ENCODE measurements at regions not wholly inside any gene's neighbourhood (a gene's known extent, or its start where the extent isn't known, plus 50 kb on each side); places are given as distances from the start of the nearest gene placed in this dataset.

DNA sequence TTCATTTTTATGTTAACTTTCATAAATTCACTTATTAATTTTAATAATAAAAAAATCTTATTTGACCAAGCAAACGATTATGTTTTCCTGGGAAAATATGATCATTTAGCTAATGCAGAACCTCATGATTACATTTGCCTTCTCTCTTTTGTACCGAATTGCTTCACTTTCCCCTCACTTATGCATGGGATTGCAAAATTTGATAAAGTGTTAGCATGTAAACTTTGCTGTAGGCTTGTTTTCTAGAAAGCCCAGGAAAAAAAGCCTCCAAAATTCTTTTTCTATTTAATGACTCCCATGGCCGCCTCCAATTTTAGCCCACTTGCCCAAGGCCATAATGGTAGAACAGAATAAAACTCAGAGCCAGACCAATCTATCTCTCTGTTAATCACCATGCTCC, 82.8 kb upstream of the FBXL7 start:
- no peak for TF ChIP-seq CTCF (IDR thresholded peaks at IDR 0.05; ENCODE audit: low read depth, low read length, missing control alignments)
- in situ Hi-C loops (cut with HindIII; ENCODE audit: low sequenced_read_pairs), result no loop called here

GRCh38 chr5:15406478-15406877, 93.5 kb upstream of the FBXL7 start:
- in situ Hi-C loops (cut with HindIII; ENCODE audit: low sequenced_read_pairs), result no loop called here
- no peak for DNase-seq (ENCODE audit: low read depth)
- TF ChIP-seq CTCF (IDR thresholded peaks at IDR 0.05; ENCODE audit: low read depth, low read length, missing control alignments), result no peak
- H3K4me3 ChIP-seq (ENCODE audit: low read depth, low read length), result no peak overlapping the region

More for the DNA sequence above, 82.8 kb upstream of the FBXL7 start:
- H3K4me3 ChIP-seq (ENCODE audit: low read depth, low read length), result no peak overlapping the region
- DNase-seq (ENCODE audit: low read depth), result no peak

- in situ Hi-C loops (cut with HindIII; ENCODE audit: low sequenced_read_pairs), result no loop called here
- TF ChIP-seq CTCF (IDR thresholded peaks at IDR 0.05; ENCODE audit: low read depth, low read length, missing control alignments), result no peak
- no peak overlapping the region for H3K4me3 ChIP-seq (ENCODE audit: low read depth, low read length)
- DNase-seq (ENCODE audit: low read depth), result no peak
These were observed 106.8 kb upstream of the FBXL7 start for GRCh38 chr5:15393146-15393545.

DNA sequence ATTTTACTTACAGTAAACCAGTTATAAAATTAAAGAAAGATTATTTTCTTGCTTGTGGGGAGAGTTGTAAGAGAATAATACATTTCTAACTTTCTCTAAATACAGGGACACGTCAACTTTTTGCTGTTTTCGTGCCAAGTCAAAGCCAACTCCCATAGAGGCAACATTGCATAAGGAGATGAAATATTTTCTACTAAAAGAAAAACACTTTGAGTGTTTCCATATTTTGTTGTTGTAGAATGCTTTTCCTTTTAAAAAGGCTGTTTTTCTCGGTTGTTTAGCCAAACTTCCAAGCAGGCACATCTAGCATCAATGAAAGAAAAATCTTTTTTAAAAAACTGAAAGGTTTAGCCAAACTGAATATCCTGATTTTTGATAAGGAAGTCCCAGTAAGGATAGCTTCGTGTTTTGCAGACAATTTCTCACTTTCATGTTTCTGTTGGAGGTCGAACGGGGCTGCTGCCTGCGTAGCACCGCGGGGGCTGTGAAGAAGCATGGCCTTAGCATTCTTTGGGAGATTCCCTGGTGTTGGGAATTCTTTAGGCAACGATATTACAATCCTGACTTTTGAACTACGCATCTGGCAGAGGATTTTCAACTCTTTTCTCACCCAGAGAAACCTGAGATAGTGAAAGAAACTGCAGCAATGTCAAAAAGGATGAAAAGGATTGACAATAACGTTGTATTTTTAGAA, 108.1 kb upstream of the FBXL7 start:
- TF ChIP-seq CTCF (IDR thresholded peaks at IDR 0.05; ENCODE audit: low read depth, low read length, missing control alignments), result no peak
- no peak overlapping the region for H3K4me3 ChIP-seq (ENCODE audit: low read depth, low read length)
- in situ Hi-C loops (cut with HindIII; ENCODE audit: low sequenced_read_pairs), result no loop called here
- no peak for DNase-seq (ENCODE audit: low read depth)

GRCh38 chr5:15388866-15389265, 111.1 kb upstream of the FBXL7 start:
- DNase-seq (ENCODE audit: low read depth), result no peak
- in situ Hi-C loops (cut with HindIII; ENCODE audit: low sequenced_read_pairs), result no loop called here
- no peak for TF ChIP-seq CTCF (IDR thresholded peaks at IDR 0.05; ENCODE audit: low read depth, low read length, missing control alignments)
- H3K4me3 ChIP-seq (ENCODE audit: low read depth, low read length), result no peak overlapping the region

DNA sequence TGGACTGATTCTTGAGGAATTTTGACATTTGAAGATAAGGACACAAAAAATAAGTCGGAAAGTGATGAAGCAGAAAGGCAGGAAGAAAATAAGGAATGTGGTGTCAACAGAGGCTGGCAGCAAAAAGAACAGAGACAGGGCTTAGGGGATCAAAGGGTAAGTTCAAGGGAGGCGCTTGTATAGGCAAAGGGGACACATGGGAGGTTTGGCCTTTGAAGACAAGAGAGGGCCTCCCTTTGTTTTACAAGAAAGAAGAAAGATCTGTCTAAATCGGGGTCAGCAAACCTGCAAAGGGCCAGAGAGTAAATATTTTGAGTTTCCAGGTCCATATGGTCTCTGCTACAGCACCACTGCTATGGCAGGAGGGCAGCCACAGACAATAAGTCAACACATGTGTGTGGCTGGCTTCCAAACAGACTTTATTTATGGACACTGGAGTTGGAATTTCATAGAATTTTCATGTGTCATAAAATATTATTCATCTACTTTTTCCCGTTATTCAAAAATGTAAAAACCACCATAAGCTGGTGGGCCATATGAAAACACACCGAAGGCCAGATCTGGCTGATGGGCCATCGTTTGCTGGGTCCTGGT, 112.0 kb upstream of the FBXL7 start:
- TF ChIP-seq CTCF (IDR thresholded peaks at IDR 0.05; ENCODE audit: low read depth, low read length, missing control alignments), result no peak
- in situ Hi-C loops (cut with HindIII; ENCODE audit: low sequenced_read_pairs), result no loop called here
- H3K4me3 ChIP-seq (ENCODE audit: low read depth, low read length), result no peak overlapping the region

More for the DNA sequence above, 112.0 kb upstream of the FBXL7 start:
- DNase-seq (ENCODE audit: low read depth), result no peak
